HG03469 (cell line): ENCODE measurements at regions not wholly inside any gene's neighbourhood (a gene's known extent, or its start where the extent isn't known, plus 50 kb on each side); places are given as distances from the start of the nearest gene placed in this dataset.
A peak's percentile ranks its signal among the peaks of the same experiment; 100 is the strongest.

ENCODE experiments used
- ATAC-seq: cut with Tn5 transposase; IDR thresholded peaks from one replicate; pipeline ENCODE4 v1.9.1; 2021; ENCODE audit warnings: mild to moderate bottlenecking, moderate library complexity, moderate number of reproducible peaks; ENCODE audit not compliant: unreplicated experiment

DNA sequence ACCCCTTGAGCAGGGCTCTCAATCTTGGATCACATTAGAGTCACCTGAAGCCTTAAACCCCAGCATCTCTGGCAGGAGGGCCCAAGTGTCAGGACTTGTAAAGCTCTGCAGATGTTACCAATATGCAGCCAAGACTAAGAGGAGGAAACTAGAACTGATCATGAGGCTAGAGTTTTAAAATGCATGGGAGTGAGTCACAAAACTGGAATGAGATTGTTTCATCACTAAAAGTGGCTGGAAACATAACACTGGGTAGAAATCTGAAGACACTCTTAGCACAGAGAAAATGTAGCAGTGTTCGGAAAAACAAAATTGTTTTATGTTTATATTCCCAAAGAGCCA lies 63.3 kb upstream of the GHITM start:
- no peak for ATAC-seq

DNA sequence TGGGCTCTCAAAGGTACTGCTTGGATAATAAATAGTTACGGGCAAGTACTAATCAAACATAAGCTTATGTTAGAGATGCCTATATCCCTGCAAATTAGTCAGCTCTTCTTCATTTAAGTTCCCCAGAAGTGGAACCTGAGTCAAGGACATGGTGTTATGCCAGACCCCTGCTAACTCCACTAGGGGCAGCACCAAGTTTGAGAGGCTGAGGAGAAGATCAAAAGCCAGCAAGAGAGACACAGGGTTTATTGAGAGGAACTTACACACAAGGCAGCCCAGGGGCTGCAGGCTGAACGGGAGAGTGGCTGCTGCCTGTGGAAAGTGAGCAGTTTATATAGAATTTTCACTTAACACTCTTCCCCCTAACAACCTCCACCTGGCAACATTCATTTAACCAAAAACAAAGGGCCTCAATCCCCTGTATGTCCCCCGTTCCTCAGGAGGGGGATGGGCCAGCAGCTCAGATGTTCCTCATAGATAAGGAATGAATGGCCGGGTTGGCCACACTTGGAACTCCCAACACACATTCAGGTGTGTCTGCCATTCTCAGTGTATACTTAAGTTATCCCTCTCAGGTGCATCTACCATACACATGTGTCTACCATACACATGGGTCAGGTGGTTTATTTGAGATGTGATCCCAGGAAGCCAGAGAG lies 62.6 kb upstream of the GHITM start:
- peak; percentile 74 for ATAC-seq

DNA sequence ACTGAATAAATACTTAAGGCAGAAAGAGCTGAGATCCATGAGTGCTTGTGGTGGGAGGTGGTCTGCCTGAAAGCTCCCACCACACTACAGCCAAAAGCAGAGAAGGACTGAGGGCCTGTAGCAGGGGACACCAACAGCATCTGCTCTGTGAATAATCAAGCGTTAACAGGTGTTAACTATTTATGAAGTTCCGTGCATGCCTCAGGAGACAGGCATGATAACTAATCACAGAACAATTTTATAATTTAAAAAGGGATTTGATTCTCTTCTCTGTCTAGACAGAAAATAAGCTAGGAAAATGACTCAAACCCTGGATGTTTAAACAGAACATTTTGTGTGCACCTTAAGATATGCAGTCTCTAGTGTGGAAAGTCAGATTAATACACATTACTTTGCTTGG lies 61.5 kb upstream of the GHITM start:
- ATAC-seq = no peak

DNA sequence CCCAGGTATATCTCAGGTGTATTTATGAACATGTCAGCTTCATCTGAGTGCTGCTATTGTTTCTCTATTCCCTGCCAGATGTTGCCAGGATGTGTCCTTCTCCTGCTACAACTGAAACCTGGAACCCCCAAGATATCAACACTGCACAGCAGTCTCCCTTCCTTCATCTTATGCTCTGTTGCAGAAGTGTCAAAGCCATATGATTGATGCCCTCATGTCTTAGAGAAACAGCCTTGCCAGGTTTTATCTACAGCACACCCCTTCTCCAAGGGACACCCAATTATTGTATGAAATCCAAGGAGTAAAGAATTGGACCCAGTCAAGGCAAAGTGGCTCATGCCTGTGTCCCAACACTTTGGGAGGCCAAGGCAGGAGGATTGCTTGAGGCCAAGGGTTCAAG lies 60.5 kb upstream of the GHITM start:
- no peak for ATAC-seq

DNA sequence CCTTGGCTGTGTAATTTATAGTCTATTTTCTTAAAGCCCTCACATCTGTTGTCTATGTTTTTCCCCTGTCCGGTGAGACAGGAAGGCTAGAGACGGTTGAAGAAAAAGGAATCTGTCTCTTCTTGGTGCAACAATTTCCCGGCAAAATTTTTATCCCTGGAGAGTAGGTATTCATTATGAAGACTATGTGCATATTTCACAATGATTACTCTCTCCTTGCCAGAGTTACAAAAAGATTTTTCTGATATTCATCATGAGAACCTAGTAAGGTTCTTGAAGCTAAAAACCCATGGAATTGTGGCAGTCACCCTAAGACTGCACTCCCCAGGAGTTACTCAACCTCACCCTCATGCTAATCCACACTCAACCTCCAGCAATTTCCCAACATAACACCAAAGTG lies 55.0 kb upstream of the GHITM start:
- ATAC-seq = no peak

DNA sequence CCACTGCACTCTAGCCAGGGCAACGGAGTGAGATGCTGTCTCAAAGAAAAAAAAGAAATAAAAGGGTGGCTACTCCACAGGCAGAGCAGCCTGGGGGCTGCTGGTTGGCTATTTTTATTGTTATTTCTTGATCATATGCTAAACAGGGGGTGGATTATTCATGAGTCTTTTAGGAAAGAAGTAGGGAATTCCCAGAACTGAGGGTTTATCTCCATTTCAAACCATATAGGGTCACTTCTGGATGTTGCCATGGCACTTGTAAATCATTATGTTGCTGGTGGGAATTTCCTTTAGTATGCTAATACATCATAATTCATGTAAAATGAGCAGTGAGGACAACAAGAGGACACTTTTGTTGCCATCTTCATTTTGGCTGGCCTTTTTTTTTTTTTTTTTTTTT lies 52.1 kb upstream of the GHITM start:
- no peak for ATAC-seq

DNA sequence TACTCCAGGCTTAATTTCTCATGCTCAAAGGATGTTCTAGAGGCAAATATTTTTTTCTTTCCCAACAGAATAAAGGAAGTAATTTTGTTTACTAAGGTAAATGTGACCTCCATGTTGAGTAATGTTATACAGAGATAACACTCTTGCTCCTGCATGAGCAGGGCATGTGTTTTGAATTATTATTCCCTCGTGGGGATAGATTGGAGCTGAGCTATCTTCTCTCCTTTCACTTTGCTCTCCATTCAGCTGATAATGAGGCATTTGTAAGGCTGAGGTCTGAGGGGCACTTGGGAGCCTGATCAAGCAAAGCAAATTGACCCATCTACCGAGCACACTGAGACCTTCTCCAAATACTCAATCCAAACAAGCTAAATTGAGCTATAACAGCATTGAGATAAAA lies 50.7 kb upstream of the GHITM start:
- no peak for ATAC-seq

DNA sequence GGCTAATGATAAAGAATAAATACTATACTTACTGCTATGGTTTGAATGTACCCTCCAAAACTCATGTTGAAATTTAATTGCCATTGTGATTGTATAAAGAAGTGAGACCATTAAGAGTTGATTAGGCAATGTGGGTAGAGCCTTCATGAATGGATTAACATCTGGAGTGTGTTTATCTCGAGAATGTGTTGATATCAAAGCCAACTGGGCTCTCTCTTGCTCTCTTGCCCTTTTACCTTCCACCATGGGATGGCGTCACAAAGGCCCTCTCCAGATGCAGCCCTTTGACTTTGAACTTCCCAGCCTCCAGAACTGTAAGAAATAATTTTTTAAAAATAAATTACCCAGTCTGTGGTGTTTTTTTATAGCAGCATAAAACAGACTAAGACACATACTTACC lies 50.1 kb upstream of the GHITM start:
- no peak for ATAC-seq
